Neural cell (in vitro differentiated cells): ENCODE measurements at regions not wholly inside any gene's neighbourhood (a gene's known extent, or its start where the extent isn't known, plus 50 kb on each side); places are given as distances from the start of the nearest gene placed in this dataset.

Source experiments
- EP300 ChIP-seq: fragments of 450-650 bp; conservative IDR thresholded peaks from 2 replicates; pipeline ENCODE4 v1.6.1; 2014; ENCODE audit warnings: antibody characterized with exemption, mild to moderate bottlenecking, moderate library complexity; ENCODE audit not compliant: poor library complexity, severe bottlenecking
- MXI1 ChIP-seq: fragments of 450-650 bp; conservative IDR thresholded peaks from 2 replicates; pipeline ENCODE4 v1.6.1; 2014; ENCODE audit warnings: antibody characterized with exemption, mild to moderate bottlenecking; ENCODE audit not compliant: poor library complexity, severe bottlenecking
- POLR2AphosphoS5 ChIP-seq: IDR thresholded peaks from 2 replicates; pipeline ENCODE4 v1.6.1; 2012
- RAD21 ChIP-seq: fragments of 450-650 bp; conservative IDR thresholded peaks from 2 replicates; pipeline ENCODE4 v1.6.1; 2014; ENCODE audit warnings: antibody characterized with exemption, mild to moderate bottlenecking, moderate library complexity
- TF ChIP-seq, protein P1 (sequence below): fragments of 450-650 bp; IDR thresholded peaks from 2 replicates; pipeline ENCODE4 v1.5.1; 2014; ENCODE audit warnings: antibody characterized with exemption, mild to moderate bottlenecking, moderate library complexity; ENCODE audit not compliant: poor library complexity, severe bottlenecking

DNA sequence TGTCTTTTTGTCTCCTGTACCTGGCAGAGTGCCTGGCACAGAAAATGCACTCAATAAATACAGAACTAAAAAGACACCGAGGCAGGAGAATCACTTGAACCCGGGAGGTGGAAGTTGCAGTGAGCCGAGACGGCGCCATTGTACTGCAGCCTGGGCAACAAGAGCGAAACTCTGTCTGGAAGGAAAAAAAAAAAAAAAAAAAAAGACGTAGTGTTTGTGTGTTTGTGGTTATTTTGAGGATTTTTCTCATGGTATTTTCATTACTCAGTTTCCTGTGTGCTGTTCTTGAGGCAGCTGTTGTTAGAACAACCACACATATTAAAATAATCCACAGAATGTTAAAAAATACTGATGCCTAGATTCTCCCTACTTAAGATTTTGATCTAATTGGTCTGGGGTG is 519.2 kb upstream of the SPHKAP start:
- TF ChIP-seq, protein P1, sequence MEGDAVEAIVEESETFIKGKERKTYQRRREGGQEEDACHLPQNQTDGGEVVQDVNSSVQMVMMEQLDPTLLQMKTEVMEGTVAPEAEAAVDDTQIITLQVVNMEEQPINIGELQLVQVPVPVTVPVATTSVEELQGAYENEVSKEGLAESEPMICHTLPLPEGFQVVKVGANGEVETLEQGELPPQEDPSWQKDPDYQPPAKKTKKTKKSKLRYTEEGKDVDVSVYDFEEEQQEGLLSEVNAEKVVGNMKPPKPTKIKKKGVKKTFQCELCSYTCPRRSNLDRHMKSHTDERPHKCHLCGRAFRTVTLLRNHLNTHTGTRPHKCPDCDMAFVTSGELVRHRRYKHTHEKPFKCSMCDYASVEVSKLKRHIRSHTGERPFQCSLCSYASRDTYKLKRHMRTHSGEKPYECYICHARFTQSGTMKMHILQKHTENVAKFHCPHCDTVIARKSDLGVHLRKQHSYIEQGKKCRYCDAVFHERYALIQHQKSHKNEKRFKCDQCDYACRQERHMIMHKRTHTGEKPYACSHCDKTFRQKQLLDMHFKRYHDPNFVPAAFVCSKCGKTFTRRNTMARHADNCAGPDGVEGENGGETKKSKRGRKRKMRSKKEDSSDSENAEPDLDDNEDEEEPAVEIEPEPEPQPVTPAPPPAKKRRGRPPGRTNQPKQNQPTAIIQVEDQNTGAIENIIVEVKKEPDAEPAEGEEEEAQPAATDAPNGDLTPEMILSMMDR = no peak
- no peak for TF ChIP-seq RAD21
- TF ChIP-seq MXI1 = no peak
- TF ChIP-seq EP300 = no peak
- TF ChIP-seq POLR2AphosphoS5 = no peak
